ENCODE measurements at regions not wholly inside any gene's neighbourhood (a gene's known extent, or its start where the extent isn't known, plus 50 kb on each side); places are given as distances from the start of the nearest gene placed in this dataset.

- ATAC-seq, result no peak
- no peak for DNase-seq
- Mint-ChIP-seq H3K36me3 (ENCODE audit: insufficient read depth) (no peaks in the 10 kb centered on the region), H3K4me1 (ENCODE audit: low read depth) (no peaks in the 10 kb centered on the region), H3K4me3 (no peak overlapping the region), H3K9me3 (no peaks in the 10 kb centered on the region), H3K27me3 (ENCODE audit: low read depth) (peaks cover 7% of the 10 kb centered on the region)
These were observed 201.8 kb upstream of the TPM1 start for GRCh38 chr15:62840526-62841268.

GRCh38 chr15:62841269-62841628 is 201.3 kb upstream of the TPM1 start:
- peaks cover 9% of the 10 kb centered on the region for H3K27me3 Mint-ChIP-seq (ENCODE audit: low read depth)
- no peak for ATAC-seq
- no peak for DNase-seq
- no peaks in the 10 kb centered on the region for H3K36me3 Mint-ChIP-seq (ENCODE audit: insufficient read depth)
- H3K4me3 Mint-ChIP-seq, result no peak overlapping the region
- H3K4me1 Mint-ChIP-seq (ENCODE audit: low read depth), result no peaks in the 10 kb centered on the region
- H3K9me3 Mint-ChIP-seq, result no peaks in the 10 kb centered on the region

- Mint-ChIP-seq H3K36me3 (ENCODE audit: insufficient read depth) (no peaks in the 10 kb centered on the region), H3K4me1 (ENCODE audit: low read depth) (no peaks in the 10 kb centered on the region), H3K27me3 (ENCODE audit: low read depth) (peaks cover 12% of the 10 kb centered on the region), H3K9me3 (no peaks in the 10 kb centered on the region), H3K4me3 (no peak overlapping the region)
- DNase-seq (no peak), ATAC-seq (no peak)
These were observed 200.5 kb upstream of the TPM1 start for GRCh38 chr15:62841891-62842559.

GRCh38 chr15:62843311-62843710 is 199.2 kb upstream of the TPM1 start:
- H3K4me1 Mint-ChIP-seq (ENCODE audit: low read depth), result no peaks in the 10 kb centered on the region
- H3K36me3 Mint-ChIP-seq (ENCODE audit: insufficient read depth), result no peaks in the 10 kb centered on the region
- no peak for DNase-seq
- no peak overlapping the region for H3K4me3 Mint-ChIP-seq
- peaks cover 16% of the 10 kb centered on the region for H3K27me3 Mint-ChIP-seq (ENCODE audit: low read depth)
- no peaks in the 10 kb centered on the region for H3K9me3 Mint-ChIP-seq
- ATAC-seq, result no peak

- Mint-ChIP-seq H3K27me3 (ENCODE audit: low read depth) (peaks cover 16% of the 10 kb centered on the region), H3K9me3 (no peaks in the 10 kb centered on the region), H3K4me1 (ENCODE audit: low read depth) (no peaks in the 10 kb centered on the region), H3K4me3 (no peak overlapping the region), H3K36me3 (ENCODE audit: insufficient read depth) (no peaks in the 10 kb centered on the region)
- ATAC-seq, result no peak
- no peak for DNase-seq
These were observed 197.8 kb upstream of the TPM1 start for GRCh38 chr15:62844564-62845240.

- no peak for ATAC-seq
- Mint-ChIP-seq H3K4me1 (ENCODE audit: low read depth) (no peaks in the 10 kb centered on the region), H3K4me3 (no peak overlapping the region), H3K27me3 (ENCODE audit: low read depth) (peaks cover 17% of the 10 kb centered on the region), H3K9me3 (no peaks in the 10 kb centered on the region), H3K36me3 (ENCODE audit: insufficient read depth) (no peaks in the 10 kb centered on the region)
- no peak for DNase-seq
These were observed 197.1 kb upstream of the TPM1 start for GRCh38 chr15:62845241-62846126.

- peaks cover 17% of the 10 kb centered on the region for H3K27me3 Mint-ChIP-seq (ENCODE audit: low read depth)
These were observed 196.3 kb upstream of the TPM1 start for GRCh38 chr15:62846131-62846804.

GRCh38 chr15:62846805-62847495 is 195.6 kb upstream of the TPM1 start:
- DNase-seq (no peak), ATAC-seq (no peak)
- H3K27me3 Mint-ChIP-seq (ENCODE audit: low read depth), result peaks cover 16% of the 10 kb centered on the region
- H3K4me1 Mint-ChIP-seq (ENCODE audit: low read depth), result no peaks in the 10 kb centered on the region
- H3K9me3 Mint-ChIP-seq, result no peaks in the 10 kb centered on the region
- no peak overlapping the region for H3K4me3 Mint-ChIP-seq
- no peaks in the 10 kb centered on the region for H3K36me3 Mint-ChIP-seq (ENCODE audit: insufficient read depth)

More at GRCh38 chr15:62846131-62846804, 196.3 kb upstream of the TPM1 start:
- ATAC-seq (no peak), DNase-seq (no peak)
- Mint-ChIP-seq H3K36me3 (ENCODE audit: insufficient read depth) (no peaks in the 10 kb centered on the region), H3K4me3 (no peak overlapping the region), H3K9me3 (no peaks in the 10 kb centered on the region), H3K4me1 (ENCODE audit: low read depth) (no peaks in the 10 kb centered on the region)

- no peaks in the 10 kb centered on the region for H3K36me3 Mint-ChIP-seq (ENCODE audit: insufficient read depth)
These were observed 194.6 kb upstream of the TPM1 start for GRCh38 chr15:62847900-62848489.

GRCh38 chr15:62848632-62849050 is 193.9 kb upstream of the TPM1 start:
- no peak for DNase-seq
- H3K4me3 Mint-ChIP-seq, result no peak overlapping the region
- H3K36me3 Mint-ChIP-seq (ENCODE audit: insufficient read depth), result no peaks in the 10 kb centered on the region
- peaks cover 15% of the 10 kb centered on the region for H3K27me3 Mint-ChIP-seq (ENCODE audit: low read depth)
- H3K9me3 Mint-ChIP-seq, result no peaks in the 10 kb centered on the region
- ATAC-seq, result no peak
- H3K4me1 Mint-ChIP-seq (ENCODE audit: low read depth), result no peaks in the 10 kb centered on the region

More at GRCh38 chr15:62847900-62848489, 194.6 kb upstream of the TPM1 start:
- DNase-seq (no peak), ATAC-seq (no peak)
- no peak overlapping the region for H3K4me3 Mint-ChIP-seq
- H3K9me3 Mint-ChIP-seq, result no peaks in the 10 kb centered on the region
- H3K27me3 Mint-ChIP-seq (ENCODE audit: low read depth), result peaks cover 15% of the 10 kb centered on the region
- H3K4me1 Mint-ChIP-seq (ENCODE audit: low read depth), result no peaks in the 10 kb centered on the region

- ATAC-seq (no peak), DNase-seq (no peak)
- H3K4me1 Mint-ChIP-seq (ENCODE audit: low read depth), result no peaks in the 10 kb centered on the region
- no peaks in the 10 kb centered on the region for H3K36me3 Mint-ChIP-seq (ENCODE audit: insufficient read depth)
- H3K27me3 Mint-ChIP-seq (ENCODE audit: low read depth), result peaks cover 16% of the 10 kb centered on the region
- H3K9me3 Mint-ChIP-seq, result no peaks in the 10 kb centered on the region
- no peak overlapping the region for H3K4me3 Mint-ChIP-seq
These were observed 193.0 kb upstream of the TPM1 start for GRCh38 chr15:62849316-62850106.

GRCh38 chr15:62850318-62850717 is 192.2 kb upstream of the TPM1 start:
- no peak overlapping the region for H3K4me3 Mint-ChIP-seq
- H3K27me3 Mint-ChIP-seq (ENCODE audit: low read depth), result peaks cover 16% of the 10 kb centered on the region
- H3K36me3 Mint-ChIP-seq (ENCODE audit: insufficient read depth), result no peaks in the 10 kb centered on the region
- no peaks in the 10 kb centered on the region for H3K9me3 Mint-ChIP-seq
- no peak for DNase-seq
- ATAC-seq, result no peak
- H3K4me1 Mint-ChIP-seq (ENCODE audit: low read depth), result no peaks in the 10 kb centered on the region

All from activated T-cell treated with anti-CD3 and anti-CD28 coated beads, Interleukin-2, amount 50 U/mL, for 4 hours (primary cell).